SKM-1 treated with dmso at 0.1 percent for 144 hours (cell line): ENCODE measurements at regions not wholly inside any gene's neighbourhood (a gene's known extent, or its start where the extent isn't known, plus 50 kb on each side); places are given as distances from the start of the nearest gene placed in this dataset.

Experiments used
- DNase-seq: peaks from one replicate; lab custom pipeline; 2025; ENCODE audit not compliant: unreplicated experiment; lab: John Stamatoyannopoulos, UW

GRCh38 chr5:29897916-29898315 is 1295.6 kb upstream of the CDH6 start:
- no peak for DNase-seq

- peak; percentile 12 for DNase-seq
These were observed 1296.8 kb upstream of the CDH6 start for GRCh38 chr5:29896646-29897045.

GRCh38 chr5:29894668-29895067 is 1298.8 kb upstream of the CDH6 start:
- DNase-seq = no peak

- no peak for DNase-seq
These were observed 1304.4 kb upstream of the CDH6 start for GRCh38 chr5:29889051-29889450.

GRCh38 chr5:29885595-29885994 is 1307.9 kb upstream of the CDH6 start:
- DNase-seq = no peak

- no peak for DNase-seq
These were observed 1311.5 kb upstream of the CDH6 start for GRCh38 chr5:29882036-29882435.

GRCh38 chr5:29879401-29879800 is 1314.1 kb upstream of the CDH6 start:
- DNase-seq = no peak

GRCh38 chr5:29878599-29878998 is 1314.9 kb upstream of the CDH6 start:
- DNase-seq = no peak

GRCh38 chr5:29867155-29867554 is 1326.3 kb upstream of the CDH6 start:
- no peak for DNase-seq

- DNase-seq = no peak
These were observed 1339.7 kb upstream of the CDH6 start for GRCh38 chr5:29853711-29854220.

GRCh38 chr5:29852329-29852728 is 1341.2 kb upstream of the CDH6 start:
- no peak for DNase-seq

- DNase-seq = no peak
These were observed 1348.3 kb upstream of the CDH6 start for GRCh38 chr5:29845206-29845605.

GRCh38 chr5:29833394-29833793 is 1360.1 kb upstream of the CDH6 start:
- DNase-seq = no peak

- no peak for DNase-seq
These were observed 1371.0 kb upstream of the CDH6 start for GRCh38 chr5:29822521-29822920.

- DNase-seq = no peak
These were observed 1381.4 kb upstream of the CDH6 start for GRCh38 chr5:29811914-29812679.

GRCh38 chr5:29805804-29806203 is 1387.7 kb upstream of the CDH6 start:
- no peak for DNase-seq

- no peak for DNase-seq
These were observed 1392.7 kb upstream of the CDH6 start for GRCh38 chr5:29800752-29801151.

GRCh38 chr5:29796013-29796412 is 1397.5 kb upstream of the CDH6 start:
- no peak for DNase-seq

- no peak for DNase-seq
These were observed 1398.3 kb upstream of the CDH6 start for GRCh38 chr5:29795096-29795652.

GRCh38 chr5:29794141-29794787 is 1399.2 kb upstream of the CDH6 start:
- no peak for DNase-seq

- DNase-seq = no peak
These were observed 1403.2 kb upstream of the CDH6 start for GRCh38 chr5:29790281-29790680.

- no peak for DNase-seq
These were observed 1413.1 kb upstream of the CDH6 start for GRCh38 chr5:29780401-29780800.
